ENCODE measurements at regions not wholly inside any gene's neighbourhood (a gene's known extent, or its start where the extent isn't known, plus 50 kb on each side); places are given as distances from the start of the nearest gene placed in this dataset.

GRCh38 chr16:49940464-49941224, 84.4 kb upstream of the CNEP1R1 start:
- TF ChIP-seq CTCF (IDR thresholded peaks at IDR 0.05): no peak

- TF ChIP-seq CTCF (IDR thresholded peaks at IDR 0.05): no peak
Measured at GRCh38 chr16:49944221-49944620, 80.8 kb upstream of the CNEP1R1 start.

- TF ChIP-seq CTCF (IDR thresholded peaks at IDR 0.05): no peak
Measured at GRCh38 chr16:49947907-49948678, 76.9 kb upstream of the CNEP1R1 start.

- no peak for TF ChIP-seq CTCF (IDR thresholded peaks at IDR 0.05)
Measured at GRCh38 chr16:49951574-49952195, 73.3 kb upstream of the CNEP1R1 start.

GRCh38 chr16:49952386-49952785, 72.6 kb upstream of the CNEP1R1 start:
- no peak for TF ChIP-seq CTCF (IDR thresholded peaks at IDR 0.05)

- no peak for TF ChIP-seq CTCF (IDR thresholded peaks at IDR 0.05)
Measured at GRCh38 chr16:49953090-49953489, 71.9 kb upstream of the CNEP1R1 start.

GRCh38 chr16:49955858-49956257, 69.2 kb upstream of the CNEP1R1 start:
- TF ChIP-seq CTCF (IDR thresholded peaks at IDR 0.05): no peak
